ENCODE measurements at regions not wholly inside any gene's neighbourhood (a gene's known extent, or its start where the extent isn't known, plus 50 kb on each side); places are given as distances from the start of the nearest gene placed in this dataset.

- ChIA-PET POLR2A (no interaction called here), CTCF (no interaction called here)
- H3K9me3 ChIP-seq (ENCODE audit: control insufficient read depth, insufficient read depth, low read length): no peaks in the 10 kb centered on the region
- no peak for DNase-seq (ENCODE audit: low read depth, low spot score)
- no peak overlapping the region for H3K27ac ChIP-seq (ENCODE audit: low read depth, low read length)
- no peak for TF ChIP-seq CTCF (IDR thresholded peaks at IDR 0.05; ENCODE audit: low read depth, low read length)
- H3K27me3 ChIP-seq (ENCODE audit: control insufficient read depth, insufficient read depth, low read length): no peaks in the 10 kb centered on the region
- H3K4me3 ChIP-seq (ENCODE audit: low read depth, low read length): no peak overlapping the region
These were observed 1045.4 kb upstream of the MIR17HG start for GRCh38 chr13:90302107-90302506.

GRCh38 chr13:90305796-90306195 lies 1041.7 kb upstream of the MIR17HG start:
- TF ChIP-seq CTCF (IDR thresholded peaks at IDR 0.05; ENCODE audit: low read depth, low read length): no peak
- CTCF ChIA-PET: no interaction called here
- DNase-seq (ENCODE audit: low read depth, low spot score): no peak

GRCh38 chr13:90307136-90307535 lies 1040.4 kb upstream of the MIR17HG start:
- TF ChIP-seq CTCF (IDR thresholded peaks at IDR 0.05; ENCODE audit: low read depth, low read length): no peak
- H3K4me3 ChIP-seq (ENCODE audit: low read depth, low read length): no peak overlapping the region
- ChIA-PET CTCF (no interaction called here), POLR2A (no interaction called here)
- H3K27me3 ChIP-seq (ENCODE audit: control insufficient read depth, insufficient read depth, low read length): no peaks in the 10 kb centered on the region
- DNase-seq (ENCODE audit: low read depth, low spot score): no peak
- no peak overlapping the region for H3K27ac ChIP-seq (ENCODE audit: low read depth, low read length)
- no peaks in the 10 kb centered on the region for H3K9me3 ChIP-seq (ENCODE audit: control insufficient read depth, insufficient read depth, low read length)

More at GRCh38 chr13:90305796-90306195, 1041.7 kb upstream of the MIR17HG start:
- no peak overlapping the region for H3K4me3 ChIP-seq (ENCODE audit: low read depth, low read length)
- no peak overlapping the region for H3K27ac ChIP-seq (ENCODE audit: low read depth, low read length)
- POLR2A ChIA-PET: no interaction called here
- no peaks in the 10 kb centered on the region for H3K27me3 ChIP-seq (ENCODE audit: control insufficient read depth, insufficient read depth, low read length)
- no peaks in the 10 kb centered on the region for H3K9me3 ChIP-seq (ENCODE audit: control insufficient read depth, insufficient read depth, low read length)

GRCh38 chr13:90308249-90308648 lies 1039.2 kb upstream of the MIR17HG start:
- ChIA-PET CTCF (no interaction called here), POLR2A (no interaction called here)
- Histone ChIP-seq H3K4me3 (ENCODE audit: low read depth, low read length) (no peak overlapping the region), H3K27ac (ENCODE audit: low read depth, low read length) (no peak overlapping the region), H3K27me3 (ENCODE audit: control insufficient read depth, insufficient read depth, low read length) (no peaks in the 10 kb centered on the region), H3K9me3 (ENCODE audit: control insufficient read depth, insufficient read depth, low read length) (no peaks in the 10 kb centered on the region)
- DNase-seq (ENCODE audit: low read depth, low spot score): no peak
- TF ChIP-seq CTCF (IDR thresholded peaks at IDR 0.05; ENCODE audit: low read depth, low read length): no peak

GRCh38 chr13:90311929-90312328 lies 1035.6 kb upstream of the MIR17HG start:
- Histone ChIP-seq H3K9me3 (ENCODE audit: control insufficient read depth, insufficient read depth, low read length) (no peaks in the 10 kb centered on the region), H3K27ac (ENCODE audit: low read depth, low read length) (no peak overlapping the region), H3K27me3 (ENCODE audit: control insufficient read depth, insufficient read depth, low read length) (no peaks in the 10 kb centered on the region), H3K4me3 (ENCODE audit: low read depth, low read length) (no peak overlapping the region)
- CTCF ChIA-PET: no interaction called here
- no peak for TF ChIP-seq CTCF (IDR thresholded peaks at IDR 0.05; ENCODE audit: low read depth, low read length)
- POLR2A ChIA-PET: no interaction called here
- no peak for DNase-seq (ENCODE audit: low read depth, low spot score)

Measured in AG04450 (cell line).